MM.1S (cell line): ENCODE measurements at regions not wholly inside any gene's neighbourhood (a gene's known extent, or its start where the extent isn't known, plus 50 kb on each side); places are given as distances from the start of the nearest gene placed in this dataset.

Experiments
- EZH2phosphoT487 ChIP-seq: fragments of 300-600 bp; sonication (generic); IDR thresholded peaks from 2 replicates; pipeline ENCODE4 v1.6.1; 2018; ENCODE audit warnings: antibody characterized with exemption, low read length
- TF ChIP-seq, protein P1 (sequence below): fragments of 300-600 bp; sonication (generic); IDR thresholded peaks from 2 replicates; pipeline ENCODE4 v1.5.1; 2016; ENCODE audit warnings: antibody characterized with exemption, low read length, mixed read lengths

DNA sequence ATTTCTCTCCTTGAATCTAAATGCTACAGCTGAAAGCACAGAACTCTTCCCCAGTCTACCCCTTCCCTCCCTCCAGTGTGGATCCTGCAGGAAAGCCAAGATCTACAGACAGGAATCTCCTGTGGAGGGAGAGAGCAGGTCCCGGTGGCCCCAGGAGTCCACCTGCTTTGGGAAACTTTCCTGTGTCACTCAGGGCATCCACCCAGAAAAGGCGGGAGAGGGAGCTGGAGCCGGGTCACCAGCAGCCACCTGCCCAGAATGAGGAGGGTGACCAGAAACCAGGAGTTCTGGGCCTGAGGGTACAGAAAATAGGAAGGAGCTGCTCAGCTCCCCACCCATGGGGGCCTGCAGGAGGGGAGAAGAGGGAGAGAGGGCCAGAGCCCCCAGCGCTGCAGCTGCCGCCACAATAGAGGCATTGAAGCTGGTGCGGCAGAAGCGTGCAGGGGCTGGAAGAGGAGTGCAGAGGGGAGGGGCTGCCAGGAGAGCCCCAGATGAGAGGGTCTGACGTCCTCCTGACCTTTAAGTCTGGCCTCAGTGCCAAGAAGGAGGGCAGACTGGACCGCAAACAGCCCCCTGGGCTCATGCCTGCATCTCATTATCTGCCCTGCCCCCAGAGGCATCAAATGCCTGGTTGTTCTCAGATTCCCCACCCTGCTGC is 56.3 kb upstream of the TMEM72 start:
- TF ChIP-seq, protein P1, sequence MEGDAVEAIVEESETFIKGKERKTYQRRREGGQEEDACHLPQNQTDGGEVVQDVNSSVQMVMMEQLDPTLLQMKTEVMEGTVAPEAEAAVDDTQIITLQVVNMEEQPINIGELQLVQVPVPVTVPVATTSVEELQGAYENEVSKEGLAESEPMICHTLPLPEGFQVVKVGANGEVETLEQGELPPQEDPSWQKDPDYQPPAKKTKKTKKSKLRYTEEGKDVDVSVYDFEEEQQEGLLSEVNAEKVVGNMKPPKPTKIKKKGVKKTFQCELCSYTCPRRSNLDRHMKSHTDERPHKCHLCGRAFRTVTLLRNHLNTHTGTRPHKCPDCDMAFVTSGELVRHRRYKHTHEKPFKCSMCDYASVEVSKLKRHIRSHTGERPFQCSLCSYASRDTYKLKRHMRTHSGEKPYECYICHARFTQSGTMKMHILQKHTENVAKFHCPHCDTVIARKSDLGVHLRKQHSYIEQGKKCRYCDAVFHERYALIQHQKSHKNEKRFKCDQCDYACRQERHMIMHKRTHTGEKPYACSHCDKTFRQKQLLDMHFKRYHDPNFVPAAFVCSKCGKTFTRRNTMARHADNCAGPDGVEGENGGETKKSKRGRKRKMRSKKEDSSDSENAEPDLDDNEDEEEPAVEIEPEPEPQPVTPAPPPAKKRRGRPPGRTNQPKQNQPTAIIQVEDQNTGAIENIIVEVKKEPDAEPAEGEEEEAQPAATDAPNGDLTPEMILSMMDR, result no peak
- no peak for TF ChIP-seq EZH2phosphoT487
